HG02610 (cell line): ENCODE measurements at regions not wholly inside any gene's neighbourhood (a gene's known extent, or its start where the extent isn't known, plus 50 kb on each side); places are given as distances from the start of the nearest gene placed in this dataset.

ENCODE experiments used
- ATAC-seq: cut with Tn5 transposase; IDR thresholded peaks from one replicate; pipeline ENCODE4 v1.9.1; 2021; ENCODE audit warnings: mild to moderate bottlenecking, moderate library complexity; ENCODE audit not compliant: unreplicated experiment

DNA sequence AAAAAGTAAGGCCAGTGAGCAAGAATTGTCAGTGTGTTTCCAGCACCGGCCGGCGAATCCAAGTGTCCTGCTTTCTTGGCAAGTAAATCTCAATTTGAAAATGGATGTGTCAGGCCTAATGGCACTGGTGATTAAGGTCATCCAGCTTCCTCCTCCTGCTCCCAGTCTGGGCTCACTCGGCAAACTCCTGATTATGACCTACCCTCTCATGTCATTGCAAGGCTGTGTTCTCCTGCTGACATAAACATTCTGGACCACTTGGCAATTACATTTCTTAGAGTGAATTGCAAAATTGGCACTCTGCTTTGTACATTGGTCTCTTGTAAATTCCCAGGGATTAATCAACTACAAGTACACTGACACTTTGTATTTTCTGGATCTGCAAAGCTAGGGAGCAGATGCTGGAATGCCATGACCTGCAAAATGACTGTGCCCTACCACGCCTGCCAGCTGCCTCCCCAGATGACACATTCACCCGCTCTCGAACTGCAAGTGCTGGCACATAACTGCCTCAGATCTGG, 473.8 kb downstream of the KIF20B start:
- no peak for ATAC-seq

DNA sequence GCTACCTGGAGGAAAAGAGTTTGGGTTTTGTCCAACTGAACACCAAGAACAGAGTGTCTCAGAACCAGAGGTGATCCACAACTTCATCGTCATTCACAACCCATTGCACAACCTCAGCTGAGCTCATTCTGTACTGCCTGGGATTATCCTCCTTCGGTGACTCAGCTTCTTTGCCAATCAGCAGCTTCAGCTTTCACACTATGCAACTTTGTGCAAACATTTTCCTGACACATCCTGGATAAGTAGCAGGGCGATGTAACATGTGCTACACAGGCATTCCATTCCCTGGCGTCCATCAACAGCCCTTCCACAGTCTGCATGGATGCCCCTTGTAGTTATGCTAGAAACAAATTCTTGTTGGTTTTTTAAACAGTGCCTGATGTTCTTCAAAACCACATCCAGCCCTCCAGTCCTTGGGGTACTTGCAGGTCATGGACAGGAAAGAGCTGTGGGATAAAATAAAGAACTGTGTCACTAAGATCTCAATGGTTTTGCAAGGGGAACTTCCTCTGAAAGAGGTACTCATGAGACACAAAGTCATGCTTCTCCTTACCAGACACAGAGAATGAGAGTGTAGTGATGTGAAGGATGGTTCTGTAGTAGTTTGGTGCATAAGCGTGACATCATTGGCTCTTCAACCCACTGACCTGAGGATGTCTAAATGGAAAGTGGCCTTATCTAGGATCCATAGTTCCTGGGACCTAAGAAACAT, 478.5 kb downstream of the KIF20B start:
- no peak for ATAC-seq

DNA sequence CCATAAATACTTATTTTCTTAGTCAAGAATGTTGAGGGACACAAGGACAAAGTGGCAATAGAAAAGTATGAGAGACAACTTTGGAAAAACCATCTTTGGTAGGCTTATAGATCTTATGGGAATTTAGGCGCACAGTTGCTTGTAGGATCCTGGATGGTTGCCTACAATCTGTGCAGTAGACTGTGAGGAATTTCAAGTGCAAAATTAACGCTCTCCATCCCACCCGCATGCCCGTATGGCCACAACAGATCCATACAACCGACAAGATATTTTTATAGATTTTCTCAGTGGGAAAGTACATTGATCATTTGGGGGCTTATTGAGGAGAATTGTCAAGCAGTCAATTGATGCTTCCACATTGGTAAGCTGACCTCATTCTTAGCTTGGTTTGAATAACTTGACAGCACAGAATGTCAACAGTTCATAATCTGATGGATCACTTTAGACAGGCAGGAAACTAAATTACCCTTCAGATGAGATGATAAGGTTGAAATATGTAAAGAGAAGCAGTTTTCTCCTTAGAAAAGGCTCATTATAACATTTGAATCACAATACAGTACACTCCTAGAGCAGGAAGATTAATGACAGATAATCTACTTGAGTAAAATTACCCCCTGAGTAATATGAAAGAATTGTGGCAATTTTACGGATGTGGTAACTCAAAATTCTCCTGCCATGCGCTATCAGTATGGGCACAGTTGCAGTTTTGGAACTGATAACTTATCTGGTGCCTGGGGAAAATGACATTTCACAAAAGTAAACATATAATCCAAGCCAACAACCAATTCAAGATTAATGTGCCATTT, 479.7 kb downstream of the KIF20B start:
- no peak for ATAC-seq

DNA sequence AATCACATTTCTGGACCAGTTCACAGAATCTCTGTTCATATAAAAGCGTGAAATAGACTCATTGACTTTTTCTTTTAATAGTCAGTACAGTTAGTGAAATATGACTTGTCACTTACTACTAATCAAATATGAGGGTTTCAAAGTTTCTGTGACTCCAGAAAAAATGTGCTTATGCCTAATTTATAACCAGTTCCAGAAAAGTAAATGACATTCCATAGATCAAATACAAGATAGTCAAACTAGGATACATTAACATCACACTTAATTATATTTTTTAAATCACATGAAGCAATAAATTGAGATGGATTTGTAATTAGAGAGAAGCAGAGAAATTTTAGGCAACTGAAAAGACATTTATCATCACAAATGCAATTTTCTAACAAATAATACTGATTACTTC, 491.4 kb downstream of the KIF20B start:
- no peak for ATAC-seq

DNA sequence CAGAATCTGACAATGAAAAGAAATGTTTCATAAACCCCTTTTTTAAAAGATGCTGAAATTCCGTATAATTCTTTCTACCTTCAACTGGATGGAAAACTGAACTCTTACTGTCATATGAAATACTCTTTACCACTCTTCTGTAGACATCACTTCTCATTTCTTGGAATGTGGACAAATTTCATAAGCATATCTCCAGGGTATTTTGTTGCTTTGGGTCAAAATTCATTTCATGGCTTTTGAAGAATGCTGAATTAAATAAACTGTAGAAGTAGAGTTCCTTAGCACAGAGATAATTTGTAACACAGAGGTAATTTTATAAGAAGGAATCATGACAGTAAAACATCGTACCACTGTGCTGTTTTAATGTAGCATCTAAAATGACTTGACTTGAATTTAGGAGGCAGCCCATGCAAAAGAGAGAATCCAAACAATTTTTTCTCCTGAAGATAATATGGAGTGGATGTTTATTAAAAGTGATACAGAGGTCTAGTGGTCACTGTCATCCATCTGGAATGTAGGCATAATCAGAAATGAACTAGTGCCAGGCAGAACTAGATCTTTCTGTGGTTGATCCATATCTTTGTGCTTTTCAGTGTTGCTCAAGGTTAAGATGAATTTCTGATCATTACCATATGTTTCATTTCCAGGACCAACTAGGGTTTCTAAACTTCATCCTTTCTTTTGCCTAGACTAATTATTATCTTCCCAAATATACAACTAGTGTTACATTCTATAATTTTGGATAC, 492.0 kb downstream of the KIF20B start:
- no peak for ATAC-seq

DNA sequence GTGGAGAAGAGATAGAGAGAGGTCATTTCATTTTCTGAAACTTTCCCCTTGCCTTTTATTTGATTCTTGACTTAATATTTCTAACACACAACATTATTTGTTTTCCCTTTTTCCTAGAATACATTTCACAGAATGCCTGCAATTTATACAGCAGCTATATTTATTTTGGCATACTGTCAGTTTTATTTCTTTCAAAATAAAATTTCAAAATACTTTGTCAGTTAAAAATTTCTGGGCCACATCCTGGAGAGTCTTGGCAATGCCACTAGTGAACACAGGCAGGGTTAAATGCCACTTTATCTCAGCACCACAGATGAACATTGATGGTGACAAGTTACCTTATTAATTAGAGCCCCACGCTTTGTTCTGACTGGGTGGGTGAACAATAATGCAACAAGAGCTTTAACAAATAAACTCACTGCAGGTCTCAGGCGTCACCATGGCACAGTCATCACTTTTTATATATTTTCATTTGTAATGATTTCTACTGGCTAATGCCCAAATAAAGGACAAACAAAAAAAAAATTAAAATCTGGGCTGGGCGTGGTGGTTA, 494.0 kb downstream of the KIF20B start:
- ATAC-seq = no peak

DNA sequence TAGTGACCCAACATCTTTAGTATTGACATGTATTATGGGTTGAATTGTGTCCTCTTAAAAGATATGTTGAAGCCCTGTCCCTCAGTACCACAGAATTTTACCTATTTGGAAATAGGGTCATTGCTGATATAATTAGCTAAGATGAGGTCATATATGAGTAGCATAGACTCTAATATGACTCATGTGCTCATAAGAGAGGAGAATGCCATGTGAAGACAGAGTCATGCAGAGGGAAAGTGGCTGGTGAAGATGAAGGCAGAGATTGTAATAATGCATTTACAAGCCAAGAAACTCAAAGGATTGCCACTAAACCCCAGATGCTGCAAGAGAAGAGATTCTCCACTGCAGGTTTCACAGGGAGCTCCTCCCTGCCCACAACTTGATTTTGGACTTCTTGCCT, 496.4 kb downstream of the KIF20B start:
- no peak for ATAC-seq

DNA sequence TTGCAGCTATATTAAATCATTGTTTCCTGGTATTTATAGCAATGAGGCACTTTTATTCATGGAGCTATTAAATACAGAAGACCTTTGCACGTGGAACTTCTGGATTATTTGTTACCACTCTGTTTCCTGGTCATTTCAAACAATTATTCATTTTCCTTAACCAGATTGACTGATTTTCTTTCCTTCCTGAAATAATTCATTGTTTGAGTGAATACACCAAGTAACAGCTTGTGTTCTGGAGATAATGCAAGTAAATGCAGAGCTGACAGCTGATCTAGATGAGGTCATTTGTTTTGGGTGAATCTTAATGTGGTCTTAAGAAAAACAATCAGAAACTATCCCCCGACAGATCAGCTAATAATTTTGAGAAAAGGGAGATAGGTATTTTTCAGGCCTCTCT, 497.7 kb downstream of the KIF20B start:
- ATAC-seq = no peak

DNA sequence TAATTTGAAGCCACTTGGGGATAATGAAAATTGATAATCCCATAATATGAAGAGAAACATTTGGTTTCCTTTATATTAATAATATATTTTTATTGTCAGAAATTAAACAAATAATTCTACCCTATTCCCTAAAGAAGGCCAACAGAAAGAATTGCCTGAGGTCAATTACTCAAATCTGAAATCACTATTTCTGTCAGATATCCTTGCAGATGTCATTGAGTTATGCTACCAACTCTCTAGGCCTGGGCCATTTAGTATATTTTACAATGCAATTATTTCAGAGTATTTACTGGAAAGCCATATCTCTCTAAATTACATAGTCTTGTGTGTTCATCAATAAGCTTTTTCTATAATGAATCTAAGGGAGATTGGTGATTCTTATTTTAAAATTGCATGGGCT, 498.1 kb downstream of the KIF20B start:
- no peak for ATAC-seq

DNA sequence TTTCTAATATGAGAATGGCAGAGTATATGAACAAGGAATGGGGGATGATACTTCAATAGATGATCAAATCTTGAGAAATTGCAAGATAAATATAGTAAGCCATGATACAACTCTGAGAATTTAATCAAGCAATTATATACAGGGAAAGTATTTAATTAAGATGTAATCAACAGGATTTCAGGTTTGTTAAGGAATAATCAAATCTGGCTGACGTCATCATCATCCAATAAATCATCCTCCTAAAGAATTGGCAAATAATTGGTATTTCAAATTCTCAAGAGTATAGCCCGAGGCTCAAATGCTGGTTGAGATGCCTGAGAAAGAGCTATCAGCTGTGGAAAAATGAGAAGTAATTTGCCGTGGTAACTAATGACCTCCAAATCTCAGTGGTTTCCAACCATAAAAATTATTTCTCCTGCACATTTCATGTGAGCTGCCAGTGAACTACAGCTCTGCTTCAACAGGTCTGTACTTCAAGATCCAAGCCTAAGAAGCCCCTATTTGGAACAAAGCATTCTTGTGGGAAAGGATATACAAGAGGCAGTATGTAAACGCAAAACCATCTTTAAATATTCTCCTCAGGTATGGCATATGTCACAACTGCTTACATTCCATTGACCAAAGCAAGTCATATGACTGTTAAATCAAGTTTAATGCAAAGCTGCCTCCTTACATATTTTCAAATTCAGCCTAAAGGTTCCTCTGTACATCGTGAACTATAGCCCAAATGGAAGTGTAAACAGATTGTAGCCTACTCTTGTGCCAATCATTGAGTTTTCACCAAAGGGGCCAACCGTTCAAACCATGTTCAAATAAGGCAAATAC, 503.0 kb downstream of the KIF20B start:
- ATAC-seq = no peak

DNA sequence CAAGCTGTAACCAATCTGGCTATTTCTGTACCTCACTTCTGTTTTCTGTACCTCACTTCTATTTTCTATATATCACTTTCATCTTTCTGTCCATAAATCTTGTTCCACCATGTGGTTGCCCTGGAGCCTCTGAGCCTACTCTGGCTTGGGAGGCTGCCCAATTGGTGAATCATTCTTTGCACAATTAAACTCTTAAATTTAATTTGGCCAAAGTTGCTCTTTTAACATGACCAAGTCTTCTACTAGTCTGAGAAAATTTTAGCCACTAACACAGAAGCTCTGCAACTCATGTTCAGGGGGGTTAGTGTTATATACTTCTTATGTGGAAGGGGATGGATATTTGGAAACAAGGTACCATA, 503.5 kb downstream of the KIF20B start:
- ATAC-seq = no peak

DNA sequence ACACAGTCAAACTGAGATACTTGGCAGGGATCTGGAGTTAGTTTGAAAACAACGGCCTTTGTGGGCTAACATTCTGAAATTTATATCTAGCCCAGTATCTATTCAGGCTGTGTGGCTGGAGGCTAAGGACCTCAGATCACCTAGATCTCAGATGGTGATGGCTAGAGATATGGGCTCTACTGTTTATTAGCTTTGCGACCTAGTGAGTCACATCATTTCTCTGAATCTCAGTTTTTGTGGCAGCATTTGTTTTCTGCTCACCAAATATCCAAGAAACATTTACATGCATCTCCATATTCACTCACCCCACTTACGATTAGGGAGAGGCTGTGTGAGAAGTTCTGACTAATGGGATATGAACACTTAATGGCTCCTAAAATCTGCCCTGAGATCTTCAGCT, 503.9 kb downstream of the KIF20B start:
- ATAC-seq = no peak

DNA sequence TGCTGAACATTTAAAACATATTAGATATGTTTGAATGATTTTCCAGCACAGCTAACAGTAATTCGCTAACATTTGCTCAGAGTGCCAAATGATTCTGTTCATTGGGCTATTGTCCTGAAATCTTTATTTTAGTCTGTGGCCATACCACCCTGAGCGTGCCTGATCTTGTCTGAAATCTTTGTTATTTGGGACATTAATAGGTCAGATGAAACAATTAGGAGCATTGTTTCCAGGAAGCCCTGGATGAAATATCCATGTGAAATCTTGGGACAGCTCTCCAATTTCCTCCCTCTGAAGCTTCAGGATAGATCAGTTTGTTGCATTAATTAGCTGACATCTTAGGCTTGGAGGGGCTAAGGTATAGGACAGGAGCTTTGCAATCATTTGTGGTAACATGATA, 512.0 kb downstream of the KIF20B start:
- no peak for ATAC-seq

DNA sequence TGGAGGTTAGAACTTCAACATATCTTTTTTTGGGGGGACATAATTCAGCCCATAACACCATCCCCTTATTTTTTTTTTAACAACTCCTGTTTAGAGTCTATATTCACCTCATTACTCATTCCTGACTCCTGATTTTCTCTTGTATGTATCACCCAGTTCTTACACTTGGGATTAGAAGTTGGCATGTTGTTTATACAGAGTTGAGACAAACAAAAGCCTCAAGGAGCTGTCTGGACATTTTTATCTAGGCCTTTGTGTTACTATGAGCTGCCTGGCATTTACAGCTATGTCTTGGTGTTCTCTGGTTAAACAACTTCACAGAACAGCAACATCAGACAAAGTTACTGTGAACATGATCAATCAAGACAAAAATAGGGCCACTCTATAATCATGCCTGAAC, 517.5 kb downstream of the KIF20B start:
- ATAC-seq = no peak

DNA sequence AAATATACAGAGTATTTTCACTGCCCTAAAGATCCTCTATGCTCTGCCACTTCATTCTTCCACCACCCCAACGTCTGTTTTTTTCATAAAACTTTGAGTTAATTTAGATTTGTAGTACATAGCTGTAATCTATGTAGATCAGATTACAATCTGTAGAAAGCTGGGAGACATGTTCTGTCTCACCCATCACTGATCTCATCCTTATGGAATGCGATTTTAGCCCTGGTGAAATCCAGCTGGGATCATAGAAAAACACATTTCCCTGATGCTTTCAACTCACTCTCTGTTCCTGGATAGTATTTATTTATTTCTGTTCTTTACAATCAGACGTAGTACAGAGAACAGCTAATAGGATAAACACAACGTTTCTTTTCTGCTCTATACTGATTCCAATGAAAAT, 521.0 kb downstream of the KIF20B start:
- no peak for ATAC-seq

DNA sequence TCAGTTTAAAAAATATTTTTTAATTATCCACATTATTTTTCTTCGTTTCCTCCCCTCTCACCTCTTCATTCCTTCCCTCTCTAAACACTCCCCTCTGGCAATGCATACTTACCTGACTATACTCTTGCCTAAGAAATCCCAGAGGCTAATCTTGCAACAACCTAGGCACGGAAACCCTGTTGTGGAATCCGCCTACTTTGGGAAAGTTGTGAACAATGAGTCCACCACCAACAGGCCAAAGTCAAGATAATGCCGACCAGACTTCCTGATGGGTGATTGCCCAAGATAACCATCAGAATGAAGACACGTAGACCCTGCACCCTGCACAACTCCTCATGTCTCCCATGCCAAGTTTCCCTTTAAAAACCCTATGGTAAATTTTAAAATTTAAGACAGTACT, 521.5 kb downstream of the KIF20B start:
- ATAC-seq = no peak

DNA sequence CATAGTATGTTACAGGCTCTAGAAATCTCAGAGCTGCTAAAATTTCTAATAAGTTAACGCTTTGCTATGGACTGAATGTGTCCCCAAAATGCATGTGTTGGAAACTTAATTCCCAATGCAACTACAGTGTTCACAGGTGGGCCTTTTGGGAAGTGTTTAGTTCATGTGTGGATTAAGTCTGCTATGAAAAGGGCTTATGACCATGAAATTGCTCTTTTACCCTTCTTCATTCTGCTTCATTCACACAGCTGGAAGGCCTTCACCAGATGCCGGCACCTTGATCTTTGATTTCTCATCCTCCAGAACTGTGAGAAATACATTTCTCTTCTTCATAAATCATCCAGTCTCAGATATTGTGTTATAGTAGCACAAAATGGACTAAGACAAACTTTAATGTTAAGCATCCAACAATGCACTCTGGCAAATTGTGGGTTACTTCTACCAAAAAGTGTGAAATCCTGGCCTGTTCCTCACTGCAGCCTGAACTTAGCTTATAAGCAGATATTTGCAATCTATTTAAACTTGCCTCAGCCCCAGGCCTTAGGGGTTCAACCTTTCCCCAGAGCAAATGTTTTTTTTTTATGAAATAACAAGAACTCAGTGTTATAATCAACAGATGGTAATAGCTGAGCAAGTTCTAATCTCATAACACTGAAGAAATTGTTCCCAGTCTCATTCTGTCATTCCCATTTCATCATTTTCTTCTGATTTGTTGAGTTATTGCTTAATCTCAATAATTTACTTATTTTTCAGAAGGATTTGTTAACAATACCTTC, 523.6 kb downstream of the KIF20B start:
- ATAC-seq = no peak

DNA sequence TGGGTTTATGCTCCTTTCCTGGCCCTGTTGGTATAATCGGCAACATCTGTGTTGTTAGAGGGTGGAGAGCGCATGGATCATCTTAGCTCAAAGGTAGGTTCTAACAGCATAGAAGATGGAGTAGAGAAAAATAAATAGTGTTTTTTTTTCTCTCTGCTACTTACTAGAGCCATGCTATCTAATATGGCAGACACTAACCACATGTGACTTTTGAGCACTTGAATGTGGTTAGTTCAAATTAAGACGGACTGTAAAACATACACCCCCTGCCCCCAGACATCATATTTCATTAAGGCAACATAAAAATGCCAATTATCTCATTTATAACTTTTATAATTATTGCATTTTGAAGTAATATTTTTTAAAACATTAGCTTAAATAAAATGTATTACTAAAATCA, 525.1 kb downstream of the KIF20B start:
- ATAC-seq = no peak

DNA sequence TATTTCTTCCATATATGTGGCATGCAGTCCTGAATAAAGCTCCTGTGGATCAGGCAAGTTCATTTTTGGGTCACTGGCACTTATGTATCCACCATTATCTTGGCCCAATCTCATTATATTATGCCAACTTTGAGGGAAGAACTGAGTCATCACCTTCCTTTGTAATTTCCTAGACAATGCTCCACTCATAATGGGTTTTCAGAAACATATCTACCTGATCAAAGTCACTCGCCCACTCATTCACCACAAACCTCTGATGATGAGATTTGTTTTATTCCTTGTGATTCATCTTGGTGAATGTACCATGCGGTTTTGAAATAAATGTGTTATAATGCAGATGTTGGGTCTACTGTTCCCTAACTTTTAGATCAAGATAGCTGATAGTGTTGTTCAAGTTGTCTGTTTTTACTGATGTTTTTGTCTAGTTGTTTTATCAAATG, 525.8 kb downstream of the KIF20B start:
- no peak for ATAC-seq

DNA sequence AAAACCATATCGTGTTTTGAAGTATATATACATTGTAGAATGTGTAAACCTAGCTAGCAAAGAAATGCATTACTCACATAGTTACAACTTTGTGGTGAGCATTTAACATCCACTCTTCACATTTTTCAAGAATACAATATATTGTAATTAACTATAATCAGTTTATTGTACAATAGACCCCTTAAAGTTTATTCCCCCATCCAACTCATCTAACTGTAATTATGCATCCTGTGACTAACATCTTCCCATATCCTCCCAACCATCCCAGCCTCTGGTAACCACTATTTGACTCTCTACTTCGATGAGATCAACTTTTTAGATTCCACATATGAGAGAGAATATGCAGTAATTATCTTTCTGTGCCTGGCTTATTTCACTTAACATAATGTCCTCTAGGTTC, 526.4 kb downstream of the KIF20B start:
- ATAC-seq = no peak
